SHP77 (cell line): ENCODE measurements at regions not wholly inside any gene's neighbourhood (a gene's known extent, or its start where the extent isn't known, plus 50 kb on each side); places are given as distances from the start of the nearest gene placed in this dataset.
"Not testable (repeated sequence)": the region's sequence is repeated elsewhere in the genome, so short reads cannot be mapped to it uniquely, and the experiment has no call there.

ENCODE experiments used
- DNase-seq, 2 experiments: peaks; one replicate each; lab custom pipeline; 2025; lab: John Stamatoyannopoulos, UW

- no peak for DNase-seq
These were observed 447.0 kb downstream of the SOX11 start for GRCh38 chr2:6139142-6139541.

GRCh38 chr2:6139916-6140315, 447.7 kb downstream of the SOX11 start:
- DNase-seq: peak; percentile 17 to 24

- DNase-seq: no peak
These were observed 448.3 kb downstream of the SOX11 start for GRCh38 chr2:6140509-6140908.

GRCh38 chr2:6143812-6144211, 451.6 kb downstream of the SOX11 start:
- no peak for DNase-seq

- DNase-seq: not testable (repeated sequence)
These were observed 455.0 kb downstream of the SOX11 start for GRCh38 chr2:6147215-6147614.

GRCh38 chr2:6148882-6149281, 456.7 kb downstream of the SOX11 start:
- peak; percentile 63 to 74 for DNase-seq

GRCh38 chr2:6159606-6160005, 467.4 kb downstream of the SOX11 start:
- DNase-seq: no peak

- no peak for DNase-seq
These were observed 471.7 kb downstream of the SOX11 start for GRCh38 chr2:6163932-6164331.

GRCh38 chr2:6164986-6165747, 473.0 kb downstream of the SOX11 start:
- no peak for DNase-seq

- DNase-seq: peak; percentile 10 to 69
These were observed 475.5 kb downstream of the SOX11 start for GRCh38 chr2:6167592-6168138.

- no peak for DNase-seq
These were observed 476.3 kb downstream of the SOX11 start for GRCh38 chr2:6168485-6168884.

- no peak for DNase-seq
These were observed 479.1 kb downstream of the SOX11 start for GRCh38 chr2:6171294-6171693.

GRCh38 chr2:6177811-6178210, 485.6 kb downstream of the SOX11 start:
- no peak for DNase-seq

GRCh38 chr2:6181525-6181924, 489.3 kb downstream of the SOX11 start:
- DNase-seq: no peak

GRCh38 chr2:6181926-6182325, 489.7 kb downstream of the SOX11 start:
- DNase-seq: no peak

- DNase-seq: no peak
These were observed 491.0 kb downstream of the SOX11 start for GRCh38 chr2:6183226-6183625.

GRCh38 chr2:6184532-6185292, 492.5 kb downstream of the SOX11 start:
- DNase-seq: peak; percentile 70

GRCh38 chr2:6186332-6187151, 494.4 kb downstream of the SOX11 start:
- peak; percentile 58 for DNase-seq

GRCh38 chr2:6196449-6196848, 504.3 kb downstream of the SOX11 start:
- no peak for DNase-seq

GRCh38 chr2:6198370-6198919, 506.3 kb downstream of the SOX11 start:
- not testable (repeated sequence) for DNase-seq

- no peak for DNase-seq
These were observed 510.6 kb downstream of the SOX11 start for GRCh38 chr2:6202756-6203155.
